GM13976 (cell line): ENCODE measurements at regions not wholly inside any gene's neighbourhood (a gene's known extent, or its start where the extent isn't known, plus 50 kb on each side); places are given as distances from the start of the nearest gene placed in this dataset.

Source experiments
- DNase-seq: peaks from one replicate; pipeline ENCODE4 v3.0.0; 2012; ENCODE audit warnings: low spot score
- in situ Hi-C: fragments of 300-500 bp; cut with MboI; formaldehyde crosslinking; loops from one replicate; pipeline ENCODE4 v1.12.0; 2022; ENCODE audit warnings: low sequenced_read_pairs, mixed read lengths, inconsistent platforms; ENCODE audit not compliant: unreplicated experiment
- TF ChIP-seq, protein P1 (sequence below): IDR thresholded peaks from 2 replicates; pipeline ENCODE4 v1.5.1; 2012; ENCODE audit warnings: borderline replicate concordance, mild to moderate bottlenecking; ENCODE audit not compliant: insufficient read depth; ENCODE audit errors: extremely low read depth, missing control alignments, control extremely low read depth

- TF ChIP-seq, protein P1, sequence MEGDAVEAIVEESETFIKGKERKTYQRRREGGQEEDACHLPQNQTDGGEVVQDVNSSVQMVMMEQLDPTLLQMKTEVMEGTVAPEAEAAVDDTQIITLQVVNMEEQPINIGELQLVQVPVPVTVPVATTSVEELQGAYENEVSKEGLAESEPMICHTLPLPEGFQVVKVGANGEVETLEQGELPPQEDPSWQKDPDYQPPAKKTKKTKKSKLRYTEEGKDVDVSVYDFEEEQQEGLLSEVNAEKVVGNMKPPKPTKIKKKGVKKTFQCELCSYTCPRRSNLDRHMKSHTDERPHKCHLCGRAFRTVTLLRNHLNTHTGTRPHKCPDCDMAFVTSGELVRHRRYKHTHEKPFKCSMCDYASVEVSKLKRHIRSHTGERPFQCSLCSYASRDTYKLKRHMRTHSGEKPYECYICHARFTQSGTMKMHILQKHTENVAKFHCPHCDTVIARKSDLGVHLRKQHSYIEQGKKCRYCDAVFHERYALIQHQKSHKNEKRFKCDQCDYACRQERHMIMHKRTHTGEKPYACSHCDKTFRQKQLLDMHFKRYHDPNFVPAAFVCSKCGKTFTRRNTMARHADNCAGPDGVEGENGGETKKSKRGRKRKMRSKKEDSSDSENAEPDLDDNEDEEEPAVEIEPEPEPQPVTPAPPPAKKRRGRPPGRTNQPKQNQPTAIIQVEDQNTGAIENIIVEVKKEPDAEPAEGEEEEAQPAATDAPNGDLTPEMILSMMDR = no peak
- in situ Hi-C loops = no loop called here
- DNase-seq = no peak
Observed at GRCh38 chr1:14014929-14015328, 314.9 kb downstream of the PRDM2 start.

DNA sequence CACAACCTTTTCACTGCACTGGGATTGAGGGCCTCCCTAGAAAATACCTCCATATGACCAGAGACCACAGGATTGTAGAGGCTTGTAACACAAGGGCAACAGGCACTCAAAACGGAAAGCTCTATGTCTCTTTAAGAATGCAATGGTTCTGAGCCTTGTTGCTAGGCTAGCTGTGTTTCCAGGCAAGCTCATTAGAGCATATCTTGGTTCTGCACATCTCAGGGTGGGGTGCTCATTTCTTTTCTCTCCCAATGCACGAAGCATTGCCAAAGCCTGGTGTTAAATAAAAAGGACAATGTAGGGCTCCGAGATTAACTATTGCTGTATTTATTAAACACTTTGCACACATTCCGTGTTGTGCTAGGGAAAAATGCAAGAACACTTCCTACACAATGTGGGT, 315.9 kb downstream of the PRDM2 start:
- in situ Hi-C loops = no loop called here
- no peak for DNase-seq
- TF ChIP-seq, protein P1 = no peak

DNA sequence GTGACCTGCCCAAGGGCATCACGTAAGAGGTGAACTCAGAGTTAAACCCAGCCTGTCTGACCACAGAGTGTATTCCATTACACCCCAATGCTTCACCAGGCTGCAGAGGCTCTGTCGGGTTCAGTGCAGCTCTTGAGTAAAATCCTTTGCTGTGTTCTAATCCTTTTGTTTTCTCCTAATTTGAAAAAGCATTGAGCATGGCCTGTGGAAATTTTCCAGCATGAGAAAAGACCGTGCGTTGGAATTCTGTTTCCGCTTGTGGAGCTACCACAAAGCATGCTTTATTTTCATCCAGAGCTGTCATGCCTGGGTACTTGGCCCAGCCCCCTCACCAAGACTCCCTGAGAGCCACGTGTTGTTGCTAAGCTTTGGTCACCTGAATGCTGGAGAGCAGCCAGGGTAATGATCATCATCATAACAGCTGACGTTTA, 317.6 kb downstream of the PRDM2 start:
- TF ChIP-seq, protein P1 = no peak
- in situ Hi-C loops = no loop called here
- no peak for DNase-seq

DNA sequence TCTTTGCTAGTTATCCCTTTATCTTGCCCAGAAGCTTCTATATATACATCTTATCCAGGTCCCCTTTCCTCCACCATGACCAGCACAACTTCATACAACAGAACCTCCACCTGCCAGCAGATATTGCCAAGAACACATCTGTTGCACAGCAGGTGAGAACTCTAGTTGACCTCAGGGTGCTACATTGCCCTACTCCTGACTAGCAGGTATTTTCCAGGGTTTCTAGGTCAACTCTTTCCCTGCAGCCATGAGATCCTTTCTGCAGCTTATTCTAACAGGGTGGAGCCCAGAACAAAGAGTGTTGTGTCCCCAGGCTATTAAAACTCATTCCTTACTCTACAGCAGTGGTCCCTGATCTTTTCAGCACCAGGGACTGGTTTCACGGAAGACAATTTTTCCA, 319.5 kb downstream of the PRDM2 start:
- in situ Hi-C loops = no loop called here
- TF ChIP-seq, protein P1 = no peak
- DNase-seq = no peak

- DNase-seq = no peak
- TF ChIP-seq, protein P1 = no peak
- in situ Hi-C loops = loop anchor here (10.0 kb wide), 1 partner anchor 65 kb away; no protein-coding TSS in a partner anchor
Observed at GRCh38 chr1:14020006-14020405, 320.0 kb downstream of the PRDM2 start.

DNA sequence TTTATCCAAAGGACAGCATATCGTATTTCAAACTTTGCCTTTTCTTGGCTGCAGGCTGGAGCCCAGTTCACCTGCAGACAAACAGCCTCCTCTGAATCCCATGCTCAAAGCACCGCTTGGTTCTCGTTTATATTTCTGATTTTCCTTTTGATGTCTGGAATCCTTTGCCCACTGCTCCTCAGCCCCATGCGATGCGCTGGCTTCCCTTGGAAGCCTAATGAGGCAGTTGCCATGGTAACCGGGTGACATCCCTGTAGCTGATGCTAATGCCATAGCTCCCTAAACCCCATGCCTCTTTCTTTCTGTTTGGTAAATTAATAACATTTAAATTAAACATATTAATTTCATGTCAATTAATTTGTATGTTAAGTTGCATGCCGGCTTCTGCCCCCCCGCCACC, 327.1 kb downstream of the PRDM2 start:
- in situ Hi-C loops = loop anchor here (10.0 kb wide), 1 partner anchor 58 kb away; no protein-coding TSS in a partner anchor
- no peak for DNase-seq
- TF ChIP-seq, protein P1 = no peak

- in situ Hi-C loops = no loop called here
- no peak for DNase-seq
- TF ChIP-seq, protein P1 = no peak
Observed at GRCh38 chr1:14031461-14031860, 331.5 kb downstream of the PRDM2 start.
